NCI-H2171 treated with DMSO at 0.1 percent for 48 hours (cell line): ENCODE measurements at regions not wholly inside any gene's neighbourhood (a gene's known extent, or its start where the extent isn't known, plus 50 kb on each side); places are given as distances from the start of the nearest gene placed in this dataset.
"Not testable (repeated sequence)": the region's sequence is repeated elsewhere in the genome, so short reads cannot be mapped to it uniquely, and the experiment has no call there.

Experiments used
- DNase-seq: peaks from one replicate; lab custom pipeline; 2025; lab: John Stamatoyannopoulos, UW

DNA sequence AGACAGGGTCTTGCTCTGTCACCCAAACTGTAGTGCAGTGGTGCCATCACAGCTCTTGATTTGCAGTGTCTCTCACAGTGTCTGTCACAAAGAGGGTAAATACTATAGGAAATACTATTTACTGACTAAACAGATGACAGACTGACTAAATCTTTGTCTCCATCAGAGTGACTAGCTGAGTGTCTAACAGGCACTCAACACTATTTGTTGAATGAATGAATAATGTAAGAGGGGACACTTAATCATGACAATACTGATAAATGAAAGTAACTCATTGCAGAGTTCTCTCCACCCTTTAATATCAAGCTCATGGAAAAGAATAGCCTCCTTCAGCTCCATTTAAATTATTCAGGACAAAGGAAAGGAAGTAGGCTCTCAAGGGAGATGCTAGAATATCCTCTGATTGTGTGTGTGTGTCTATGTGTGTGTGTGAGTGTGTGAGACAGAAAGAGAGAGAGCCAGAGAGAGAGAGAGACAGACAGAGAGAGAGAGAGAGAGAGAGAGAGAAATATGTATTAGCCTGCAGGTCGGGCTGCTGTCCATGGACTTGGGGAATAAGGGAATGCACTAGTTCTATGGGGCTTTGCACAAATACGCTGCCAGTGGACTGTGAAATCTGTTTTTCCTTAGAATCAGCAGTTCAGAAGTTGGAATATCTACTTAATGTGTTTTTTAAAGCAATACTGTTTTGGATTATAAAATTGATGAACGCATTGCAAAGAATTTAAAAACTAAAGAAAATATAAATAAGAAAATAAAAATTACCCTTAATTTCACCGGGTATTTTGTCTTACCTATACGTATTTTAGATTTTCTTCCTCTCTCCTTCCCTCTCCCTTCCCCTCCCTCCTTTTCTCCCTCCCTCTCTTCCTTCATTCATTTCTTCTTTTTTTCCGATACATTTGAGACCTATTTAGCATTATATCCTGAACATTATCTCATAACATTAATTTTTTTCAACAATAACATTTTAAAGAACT is 132.9 kb upstream of the LRIG1 start:
- no peak for DNase-seq

DNA sequence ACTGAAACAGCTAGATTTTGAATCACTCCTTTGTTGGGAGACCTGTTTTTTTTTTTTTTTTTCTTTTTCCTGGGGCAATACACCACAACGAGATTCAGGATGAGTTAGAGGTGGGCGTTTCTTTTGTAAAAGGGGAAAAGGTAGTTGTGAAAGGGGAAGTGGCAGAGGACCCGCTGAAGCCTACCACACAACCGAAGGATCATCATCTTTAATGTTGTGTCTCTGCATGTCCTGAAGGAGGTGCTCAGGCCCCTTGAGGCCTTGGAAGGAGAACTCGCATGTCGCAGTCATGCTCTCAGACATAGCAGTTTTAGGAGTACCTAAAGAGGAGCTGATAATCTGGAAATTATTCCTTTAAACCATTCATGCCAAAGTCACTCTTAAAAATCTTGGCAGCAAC is 137.9 kb upstream of the LRIG1 start:
- DNase-seq = no peak

DNA sequence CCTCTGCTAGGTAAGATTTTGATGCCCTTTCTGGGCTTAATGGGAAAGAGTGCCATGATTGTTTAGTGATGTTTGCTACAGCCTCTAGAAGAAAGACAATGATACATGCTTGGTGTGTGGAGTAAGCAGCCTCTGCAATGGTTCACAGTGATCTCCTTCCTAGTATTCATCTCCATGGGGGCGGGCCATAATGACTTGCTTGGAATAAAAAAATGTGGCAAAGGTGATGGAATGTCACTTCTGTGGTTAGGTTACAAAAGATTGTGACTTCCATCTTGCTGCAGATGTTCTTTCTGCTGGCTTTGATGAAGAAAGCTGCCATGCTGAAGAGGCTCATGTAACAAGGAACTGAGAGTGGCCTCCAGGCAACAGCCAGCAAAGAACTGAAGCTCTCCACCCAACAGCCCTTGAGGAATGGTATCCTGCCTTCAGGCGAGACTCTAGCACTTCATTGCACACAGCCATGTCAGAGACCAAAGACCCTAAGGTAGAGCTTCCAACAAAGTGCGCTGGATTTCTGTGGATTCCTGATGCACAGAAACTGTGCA is 139.1 kb upstream of the LRIG1 start:
- DNase-seq = no peak

DNA sequence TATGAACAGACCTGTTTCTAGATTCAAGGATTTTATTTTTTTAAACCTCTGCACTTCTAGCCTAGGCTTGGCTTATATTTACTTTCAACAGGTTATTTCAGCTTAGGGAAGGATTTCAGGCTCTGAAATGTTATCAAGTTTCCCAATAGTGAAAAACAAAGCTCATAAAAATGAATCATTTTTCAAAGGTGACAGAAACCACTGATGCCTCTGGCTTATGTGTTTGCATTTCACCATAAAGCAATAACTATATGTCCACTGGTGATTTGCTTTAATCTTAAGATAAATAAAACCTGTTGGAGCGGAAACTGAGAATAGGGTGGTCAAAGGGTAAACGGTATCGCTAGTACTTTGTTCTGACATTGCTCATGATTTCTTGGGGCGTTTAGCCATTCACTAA is 141.2 kb upstream of the LRIG1 start:
- no peak for DNase-seq

DNA sequence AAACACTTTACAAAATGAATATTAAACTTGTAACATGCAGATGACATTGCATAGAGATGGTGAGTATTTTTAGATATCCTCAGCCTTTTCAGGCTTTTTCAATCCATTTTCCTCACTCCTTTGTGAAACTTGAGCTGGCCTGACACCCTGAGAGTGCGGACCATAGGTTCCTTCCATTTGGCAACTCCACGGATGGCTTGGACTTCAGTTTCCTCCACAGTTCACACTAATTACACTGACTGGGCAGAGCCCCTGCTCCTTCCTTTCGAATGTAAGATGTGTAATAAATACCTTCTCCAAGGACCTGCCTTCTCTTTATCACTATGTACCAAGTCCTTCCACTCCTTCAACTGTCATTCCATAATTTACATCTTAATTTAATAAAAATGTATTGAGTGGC is 141.7 kb upstream of the LRIG1 start:
- DNase-seq = no peak

DNA sequence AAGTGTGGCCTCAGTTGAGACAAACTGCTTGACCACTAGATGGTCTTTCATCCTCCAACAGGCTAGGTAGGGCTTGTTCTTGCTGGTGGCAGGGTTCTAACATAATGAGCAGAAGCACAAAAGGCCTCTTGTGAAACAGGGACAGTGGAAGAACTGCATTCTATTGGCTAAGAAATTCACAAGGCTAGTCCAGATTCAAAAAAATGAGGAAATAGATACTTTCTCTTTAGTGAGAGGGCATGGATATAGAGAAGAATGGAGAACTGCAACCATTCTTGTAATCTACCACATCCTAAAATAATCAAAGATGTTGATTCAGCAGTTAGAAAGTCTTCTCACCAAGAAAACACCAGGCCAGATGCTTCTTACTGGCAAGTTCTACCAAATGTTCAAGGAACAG is 143.7 kb upstream of the LRIG1 start:
- DNase-seq = no peak

DNA sequence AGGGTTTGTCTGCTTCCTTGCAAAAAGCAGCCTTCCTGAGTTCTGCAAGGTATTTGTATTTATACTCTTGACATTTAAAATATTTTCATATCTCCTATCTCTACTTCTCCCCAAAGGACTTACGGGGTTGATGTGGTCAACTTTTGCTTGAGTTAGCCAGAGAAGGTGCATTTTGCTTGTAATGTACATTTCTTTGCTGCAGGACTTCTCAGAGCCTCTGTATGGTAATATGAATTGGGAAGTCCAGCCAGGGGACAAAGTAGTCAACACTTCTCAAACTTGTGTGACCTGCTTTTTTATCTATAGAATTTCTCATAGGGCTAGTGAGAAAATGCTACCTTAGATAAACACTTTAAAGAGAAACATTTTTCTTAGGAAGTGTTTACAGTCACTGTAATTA is 148.2 kb upstream of the LRIG1 start:
- no peak for DNase-seq

DNA sequence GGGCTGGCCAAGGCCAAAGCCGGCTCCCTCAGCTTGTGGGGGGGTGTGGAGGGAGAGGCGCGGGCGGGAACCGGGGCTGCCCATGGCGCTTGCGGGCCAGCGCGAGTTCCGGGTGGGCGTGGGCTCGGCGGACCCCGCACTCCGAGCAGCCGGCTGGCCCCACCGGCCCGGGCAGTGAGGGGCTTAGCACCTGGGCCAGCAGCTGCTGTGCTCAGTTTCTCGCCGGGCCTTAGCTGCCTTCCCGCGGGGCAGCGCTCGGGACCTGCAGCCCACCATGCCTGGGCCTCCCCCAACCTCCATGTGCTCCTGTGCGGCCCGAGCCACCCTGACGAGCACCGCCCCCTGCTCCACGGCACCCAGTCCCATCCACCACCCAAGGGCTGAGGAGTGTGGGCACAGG is 150.7 kb upstream of the LRIG1 start:
- not testable (repeated sequence) for DNase-seq

DNA sequence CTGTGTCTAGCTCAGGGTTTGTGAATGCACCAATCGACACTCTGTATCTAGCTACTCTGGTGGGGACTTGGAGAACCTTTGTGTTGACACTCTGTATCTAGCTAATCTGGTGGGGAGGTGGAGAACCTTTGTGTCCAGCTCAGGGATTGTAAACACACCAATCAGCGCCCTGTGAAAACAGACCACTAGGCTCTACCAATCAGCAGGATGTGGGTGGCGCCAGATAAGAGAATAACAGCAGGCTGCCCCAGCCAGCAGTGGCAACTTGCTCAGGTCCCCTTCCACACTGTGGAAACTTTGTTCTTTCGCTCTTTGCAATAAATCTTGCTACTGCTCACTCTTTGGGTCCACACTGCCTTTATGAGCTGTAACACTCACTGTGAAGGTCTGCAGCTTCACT is 151.3 kb upstream of the LRIG1 start:
- DNase-seq = not testable (repeated sequence)

DNA sequence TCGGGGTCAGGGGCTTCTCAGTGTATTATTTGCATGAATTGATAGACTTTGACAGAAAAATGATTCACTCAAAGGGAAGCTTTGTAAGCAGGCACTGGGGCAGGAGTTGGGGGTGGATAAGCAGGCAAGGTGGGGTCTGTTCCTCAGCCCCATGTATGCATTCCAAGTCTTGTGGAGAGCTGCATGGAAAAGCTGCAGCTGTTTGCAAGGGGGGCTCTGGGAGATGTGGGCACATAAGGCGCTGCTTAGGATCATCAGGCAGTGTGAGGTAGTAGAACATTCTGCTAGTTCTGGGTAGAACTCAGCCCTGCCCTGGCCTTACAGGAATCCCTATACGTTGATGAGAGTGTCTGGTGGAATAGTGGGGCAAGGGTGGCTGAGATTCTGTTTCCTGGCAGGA is 154.2 kb upstream of the LRIG1 start:
- DNase-seq = no peak

DNA sequence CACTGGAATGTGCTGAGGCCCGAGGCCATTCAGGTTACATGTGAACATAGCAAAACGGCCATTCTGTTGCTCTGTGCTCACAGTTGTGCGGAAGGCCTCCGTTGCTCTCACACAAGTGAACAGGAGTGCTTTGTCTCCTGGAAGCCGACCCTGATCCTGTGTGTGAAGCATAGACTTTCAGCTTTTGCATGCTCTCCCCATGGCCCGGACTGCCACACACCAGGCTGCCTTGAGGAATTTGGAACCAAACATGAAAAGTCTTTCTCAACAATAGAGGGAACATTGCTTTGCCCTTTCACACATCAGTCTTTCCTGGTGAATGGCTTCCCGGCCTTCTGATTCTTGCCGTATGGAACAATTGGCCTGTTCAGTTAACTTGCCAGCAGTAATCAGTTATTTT is 154.8 kb upstream of the LRIG1 start:
- DNase-seq = no peak

DNA sequence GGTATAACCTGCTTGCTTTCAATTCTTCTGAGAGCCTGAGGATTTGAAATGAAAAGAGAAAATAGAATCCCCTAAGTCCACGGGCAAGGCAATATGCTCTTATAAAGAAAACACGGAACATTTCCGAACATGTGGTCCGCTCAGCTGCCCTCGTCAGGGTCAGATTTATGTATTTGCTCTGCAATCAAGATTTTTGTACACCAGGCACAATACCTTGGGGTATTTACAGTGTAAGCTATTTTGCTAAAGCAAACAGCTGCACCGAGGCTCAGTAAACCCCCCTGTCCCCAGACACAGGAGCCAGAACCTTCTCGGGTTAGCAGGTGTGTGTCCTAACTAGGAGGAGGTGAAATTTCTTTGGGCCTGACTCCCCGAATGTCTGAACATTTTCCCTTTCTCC is 155.8 kb upstream of the LRIG1 start:
- DNase-seq = no peak

DNA sequence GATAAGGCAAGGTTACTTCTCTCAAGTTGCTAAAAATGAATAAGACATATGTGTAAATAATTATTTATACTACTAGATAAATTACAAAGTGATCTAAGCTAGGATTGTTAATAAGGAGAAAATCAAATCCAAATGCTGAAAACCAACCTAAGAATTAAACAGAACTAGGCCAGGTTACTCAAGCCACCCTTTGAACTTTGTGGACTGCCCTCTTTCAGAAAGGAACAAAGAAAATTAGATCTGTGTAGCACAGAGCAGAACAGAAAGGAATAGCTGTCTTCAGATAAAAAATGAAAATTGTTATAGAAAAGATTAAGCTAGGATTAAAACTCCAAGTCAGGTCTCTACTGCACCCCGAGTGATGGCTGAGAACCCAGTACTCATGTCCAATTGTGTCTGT is 158.2 kb upstream of the LRIG1 start:
- no peak for DNase-seq

DNA sequence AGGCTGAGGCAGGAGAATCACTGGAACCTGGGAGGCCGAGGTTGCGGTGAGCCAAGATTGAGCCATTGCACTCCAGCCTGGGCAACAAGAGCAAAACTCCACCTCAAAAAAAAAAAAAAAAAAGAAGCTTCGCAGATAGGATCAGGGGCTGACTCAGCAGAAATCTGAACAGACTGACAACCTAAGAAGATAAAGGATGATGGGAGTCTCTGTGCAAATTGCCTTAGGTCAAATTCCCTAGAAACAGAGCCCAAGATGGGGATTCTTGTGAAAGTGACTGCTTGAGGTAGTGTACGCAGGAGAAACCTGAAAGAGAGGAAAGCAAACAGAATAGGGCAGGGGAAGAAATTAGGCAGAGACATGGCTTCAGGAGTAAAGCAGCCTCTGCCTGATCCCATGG is 160.8 kb upstream of the LRIG1 start:
- no peak for DNase-seq

DNA sequence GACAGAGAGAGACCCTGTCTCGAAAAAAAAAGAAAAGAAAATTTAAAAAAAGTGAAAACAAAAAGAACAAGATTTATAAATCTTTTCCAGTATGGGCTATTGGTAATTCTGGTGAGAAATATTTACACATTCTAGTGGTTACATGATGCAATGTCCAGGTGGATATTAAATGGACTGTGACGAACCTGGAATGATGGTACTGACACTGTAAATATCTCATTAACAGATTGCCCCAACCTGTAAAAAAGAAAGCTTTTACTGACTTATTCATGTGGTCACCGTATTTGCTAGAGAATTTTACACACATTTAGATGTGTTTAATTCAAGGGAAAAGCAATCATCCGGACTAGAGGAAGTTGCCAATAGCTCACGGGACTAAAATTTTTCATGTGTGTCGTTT is 162.1 kb upstream of the LRIG1 start:
- DNase-seq = no peak

DNA sequence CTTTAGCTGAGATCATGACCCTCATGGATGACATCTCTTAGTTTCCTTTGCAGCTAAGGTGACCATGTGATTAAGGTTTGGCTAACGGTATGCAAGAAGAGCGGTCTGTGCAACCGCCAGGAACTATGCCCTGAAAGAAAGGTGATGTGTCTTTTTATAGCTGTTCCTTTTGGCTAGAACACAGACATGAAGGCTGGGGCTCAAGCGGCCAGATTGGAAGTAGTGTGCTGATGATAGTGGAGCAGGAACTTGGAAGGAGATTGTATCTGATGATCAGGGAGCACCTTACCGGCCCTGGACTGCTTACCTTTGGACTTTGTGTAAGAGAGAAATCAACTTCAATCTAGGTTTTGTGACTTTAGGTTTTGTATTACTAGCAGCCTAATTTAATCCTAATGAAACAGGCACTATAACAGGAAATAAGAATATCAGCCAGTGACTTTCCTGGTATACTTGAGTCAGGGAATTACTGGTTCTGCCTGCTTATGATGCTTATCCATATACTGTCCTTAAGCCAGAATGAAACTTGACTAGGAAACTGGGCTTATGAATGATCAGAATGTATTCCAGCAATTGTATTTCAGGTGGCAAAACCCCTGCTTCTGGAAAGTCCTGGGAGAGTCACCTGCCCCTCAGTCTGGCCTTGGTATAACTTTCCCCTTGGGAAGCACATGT is 164.3 kb upstream of the LRIG1 start:
- no peak for DNase-seq

DNA sequence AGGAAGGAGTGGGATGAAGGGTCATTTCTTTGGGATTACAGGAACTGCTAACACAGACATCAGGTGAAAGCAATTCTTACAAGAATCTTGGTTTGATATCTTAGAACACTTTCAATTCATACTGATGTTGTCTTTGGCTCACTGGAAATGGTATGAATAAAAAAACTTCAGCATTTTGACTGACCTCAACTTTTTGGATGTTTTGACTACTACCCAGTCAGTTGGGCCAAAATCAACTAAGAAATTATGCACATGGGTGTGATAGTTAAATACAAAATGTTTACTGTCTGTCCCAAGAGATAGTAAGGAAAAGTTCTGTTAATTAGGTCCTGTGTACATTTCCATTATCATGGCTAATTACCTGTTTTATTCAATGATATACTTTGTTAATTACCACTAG is 165.5 kb upstream of the LRIG1 start:
- no peak for DNase-seq

DNA sequence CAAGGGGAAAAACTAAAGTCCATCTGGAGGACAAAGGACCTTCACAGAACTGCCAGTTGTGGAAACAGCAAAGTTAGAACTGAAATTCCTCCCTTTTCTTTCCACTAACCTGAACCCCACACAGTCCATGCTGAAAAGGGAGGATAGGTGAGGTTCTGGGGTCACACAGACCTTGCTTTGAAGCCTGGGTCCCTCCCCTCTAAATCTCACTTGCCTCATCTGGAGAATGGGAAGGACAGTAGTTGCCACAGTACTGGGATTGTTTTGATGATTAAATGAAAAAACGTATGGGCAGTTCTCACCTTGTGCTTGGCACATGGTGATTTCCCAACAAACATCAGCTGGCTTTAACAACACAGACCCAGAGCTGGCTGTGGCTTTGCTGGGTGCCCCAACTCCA is 166.4 kb upstream of the LRIG1 start:
- DNase-seq = no peak

DNA sequence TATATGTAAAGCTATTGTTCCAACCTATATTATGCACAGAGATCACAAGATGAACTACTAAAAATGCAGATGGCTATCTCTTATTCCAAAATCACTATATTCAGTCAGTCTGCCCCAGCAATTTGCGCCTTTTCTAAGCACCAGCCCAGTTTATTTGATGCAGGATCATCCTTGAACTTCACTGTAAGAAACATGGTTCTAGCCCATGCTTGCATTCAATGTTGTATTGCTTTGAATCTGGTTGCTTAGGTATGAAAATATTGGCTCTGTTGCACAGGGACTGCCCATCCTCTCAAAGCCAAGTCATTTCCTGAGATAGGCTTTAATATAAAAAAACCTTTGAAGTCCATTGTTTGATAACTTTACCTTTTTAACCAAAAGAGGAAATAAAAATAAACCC is 170.5 kb upstream of the LRIG1 start:
- no peak for DNase-seq

DNA sequence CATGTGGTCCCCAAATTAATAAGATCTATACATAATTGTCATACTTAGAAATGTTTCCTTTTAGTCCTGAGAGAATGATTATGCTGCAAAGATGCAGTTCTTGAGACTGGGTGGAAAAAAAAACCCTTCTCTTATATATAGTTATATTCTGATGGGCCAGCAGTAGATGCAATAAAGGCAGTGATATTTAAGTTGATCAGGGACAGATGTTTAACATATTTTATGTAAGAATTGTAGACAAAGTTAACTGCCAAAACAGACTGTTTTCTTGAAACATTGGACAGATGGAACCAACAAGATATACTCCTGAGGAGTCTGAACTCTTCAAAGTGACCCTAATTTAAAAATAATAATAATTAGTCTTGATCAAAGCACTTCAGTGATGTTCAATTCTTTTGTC is 172.0 kb upstream of the LRIG1 start:
- DNase-seq = no peak

DNA sequence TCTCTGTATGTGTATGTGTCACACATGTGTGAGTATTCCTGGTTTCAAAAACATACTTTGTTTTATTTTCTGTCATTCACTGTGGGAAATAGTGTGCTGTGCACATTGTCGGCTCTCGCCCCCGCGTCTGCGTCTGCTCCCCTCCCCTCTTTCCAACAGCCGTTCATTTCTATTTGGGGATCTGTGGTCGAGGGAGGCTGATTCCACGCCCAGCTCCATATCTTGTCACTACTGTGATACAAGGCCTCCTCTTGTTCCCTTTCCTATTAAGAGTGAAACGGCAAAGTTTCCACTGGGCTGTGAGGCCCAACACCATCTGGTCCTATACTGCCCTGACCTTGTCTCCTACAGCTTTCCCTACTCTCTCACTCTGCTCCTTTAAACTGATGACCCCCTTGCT is 172.5 kb upstream of the LRIG1 start:
- no peak for DNase-seq

DNA sequence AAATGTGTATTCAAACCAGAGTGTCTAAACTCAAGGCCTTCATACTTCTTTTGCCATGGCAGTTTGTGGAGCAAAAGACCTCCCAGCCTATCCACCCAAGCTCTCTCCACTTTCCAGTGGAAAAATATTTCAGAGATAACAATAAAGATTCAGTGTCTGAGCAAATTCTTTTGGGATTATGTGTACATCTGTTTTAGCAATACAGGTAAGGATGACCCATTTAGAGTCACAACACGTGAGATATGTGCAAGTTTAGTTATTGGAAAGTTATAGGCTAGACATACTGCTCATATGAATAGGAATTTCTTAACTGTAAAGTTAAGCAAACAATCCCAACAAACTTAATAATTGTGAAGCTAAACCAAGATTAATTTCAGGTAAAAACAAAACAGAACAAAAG is 174.5 kb upstream of the LRIG1 start:
- DNase-seq = no peak

DNA sequence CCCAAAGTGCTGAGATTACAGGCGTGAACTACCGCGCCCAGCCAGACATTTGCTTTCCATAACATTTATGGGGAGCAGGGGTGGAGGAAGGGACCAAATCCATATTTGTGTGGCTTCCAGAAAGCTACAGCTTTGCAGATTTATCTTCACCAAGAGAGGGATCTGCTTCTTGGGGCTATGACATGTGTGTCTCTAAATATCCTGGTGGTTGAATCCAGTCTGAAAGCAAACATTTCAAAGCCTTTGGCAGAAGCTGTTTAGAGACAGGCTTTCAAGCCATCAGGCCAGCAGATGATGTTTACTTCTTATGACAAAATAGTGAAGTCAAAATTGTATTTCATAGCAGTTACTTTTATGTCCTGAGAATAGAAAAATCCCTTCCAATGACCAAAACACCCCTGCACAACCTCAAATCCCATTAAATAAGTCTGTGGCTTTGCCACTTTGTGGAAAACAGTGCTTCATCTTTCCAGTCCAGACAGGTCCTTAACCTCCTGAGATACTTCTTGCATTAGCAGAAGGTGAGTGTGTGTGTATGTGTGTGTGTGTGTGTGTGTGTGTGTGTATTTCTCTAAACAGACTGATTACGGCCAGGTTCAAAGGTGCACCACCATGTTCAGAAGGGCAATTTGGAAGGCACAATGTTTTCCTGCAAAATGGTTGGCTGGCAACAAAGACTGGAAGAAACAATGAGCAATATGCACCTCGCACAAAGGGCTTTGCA is 191.4 kb upstream of the LRIG1 start:
- DNase-seq = no peak
